ENCODE measurements at regions not wholly inside any gene's neighbourhood (a gene's known extent, or its start where the extent isn't known, plus 50 kb on each side); places are given as distances from the start of the nearest gene placed in this dataset.

GRCh38 chr18:27824275-27824674 is 352.7 kb downstream of the CDH2 start:
- ATAC-seq = no peak
- no peak for TF ChIP-seq CTCF (IDR thresholded peaks at IDR 0.05)
- peaks cover 0 to 14% of the 10 kb centered on the region in 2 donors for H3K9me3 ChIP-seq
- H3K36me3 ChIP-seq = no peaks in the 10 kb centered on the region
- no peaks in the 10 kb centered on the region for H3K27me3 ChIP-seq
- no peak overlapping the region for H3K27ac ChIP-seq
- DNase-seq = no peak
- intact Hi-C loops (cut with DNase I) = no loop called here
- no peak overlapping the region for H3K4me3 ChIP-seq
- H3K4me1 ChIP-seq = no peaks in the 10 kb centered on the region

GRCh38 chr18:27823053-27823452 is 353.9 kb downstream of the CDH2 start:
- Histone ChIP-seq H3K27ac (no peak overlapping the region), H3K4me1 (no peaks in the 10 kb centered on the region), H3K4me3 (no peak overlapping the region), H3K27me3 (no peaks in the 10 kb centered on the region), H3K9me3 (peaks cover 0 to 11% of the 10 kb centered on the region in 2 donors), H3K36me3 (no peaks in the 10 kb centered on the region)
- intact Hi-C loops (cut with DNase I) = no loop called here
- TF ChIP-seq CTCF (IDR thresholded peaks at IDR 0.05) = no peak
- DNase-seq = no peak
- no peak for ATAC-seq

- Histone ChIP-seq H3K27ac (no peak overlapping the region), H3K9me3 (no peaks in the 10 kb centered on the region), H3K4me3 (no peak overlapping the region), H3K36me3 (no peaks in the 10 kb centered on the region), H3K27me3 (no peaks in the 10 kb centered on the region), H3K4me1 (no peaks in the 10 kb centered on the region)
- no peak for DNase-seq
- ATAC-seq = no peak
- no peak for TF ChIP-seq CTCF (IDR thresholded peaks at IDR 0.05)
- intact Hi-C loops (cut with DNase I) = no loop called here
Measured at GRCh38 chr18:27808683-27809082, 368.2 kb downstream of the CDH2 start.

- no peak overlapping the region for H3K4me3 ChIP-seq
- no peaks in the 10 kb centered on the region for H3K27me3 ChIP-seq
- no peaks in the 10 kb centered on the region for H3K4me1 ChIP-seq
- H3K27ac ChIP-seq = no peak overlapping the region
- H3K36me3 ChIP-seq = no peaks in the 10 kb centered on the region
- intact Hi-C loops (cut with DNase I) = no loop called here
- ATAC-seq (no peak), DNase-seq (no peak)
- H3K9me3 ChIP-seq = no peaks in the 10 kb centered on the region
- no peak for TF ChIP-seq CTCF (IDR thresholded peaks at IDR 0.05)
Measured at GRCh38 chr18:27803957-27804356, 373.0 kb downstream of the CDH2 start.

GRCh38 chr18:27797484-27797883 is 379.4 kb downstream of the CDH2 start:
- no peak for TF ChIP-seq CTCF (IDR thresholded peaks at IDR 0.05)
- no peak overlapping the region for H3K27ac ChIP-seq
- no peaks in the 10 kb centered on the region for H3K27me3 ChIP-seq
- no peak for DNase-seq
- intact Hi-C loops (cut with DNase I) = no loop called here
- H3K4me1 ChIP-seq = no peaks in the 10 kb centered on the region
- no peak overlapping the region for H3K4me3 ChIP-seq
- no peaks in the 10 kb centered on the region for H3K36me3 ChIP-seq
- ATAC-seq = no peak
- H3K9me3 ChIP-seq = no peaks in the 10 kb centered on the region

Measured in left lung (tissue), 4 donors.